HL-60 (cell line): ENCODE measurements at regions not wholly inside any gene's neighbourhood (a gene's known extent, or its start where the extent isn't known, plus 50 kb on each side); places are given as distances from the start of the nearest gene placed in this dataset.

Experiments
- DNase-seq, 2 experiments: peaks; one replicate each; pipeline ENCODE4 v3.0.0-alpha.2; 2010 to 2020; ENCODE audit warnings: low read depth in 1 of 2, low spot score in 1 of 2
- H3K27ac ChIP-seq: fragments of 250-450 bp; sonication (Bioruptor Pico); replicated peaks from 2 replicates; pipeline ENCODE4 v1.5.1; 2020; ENCODE audit warnings: mild to moderate bottlenecking, moderate library complexity
- H3K27me3 ChIP-seq: fragments of 250-450 bp; sonication (Bioruptor Pico); 2 replicates; pipeline ENCODE4 v1.5.1; 2021; ENCODE audit warnings: mild to moderate bottlenecking, moderate library complexity; ENCODE audit not compliant: insufficient read depth, poor library complexity, severe bottlenecking
- H3K4me3 ChIP-seq: replicated peaks from 2 replicates; pipeline ENCODE4 v1.5.1; 2011; ENCODE audit warnings: mild to moderate bottlenecking, control low read depth, low read length; ENCODE audit not compliant: insufficient read depth
- CTCF ChIP-seq: IDR thresholded peaks from one replicate; pipeline ENCODE4 v1.5.1; 2011; ENCODE audit warnings: low read length, control low read depth, inconsistent platforms; ENCODE audit not compliant: insufficient read depth
- GABPA ChIP-seq: IDR thresholded peaks from 2 replicates; pipeline ENCODE4 v1.6.1; 2012; ENCODE audit warnings: low read depth
- POLR2AphosphoS5 ChIP-seq: IDR thresholded peaks from 2 replicates; pipeline ENCODE4 v1.6.1; 2012; ENCODE audit warnings: low read depth
- REST ChIP-seq: IDR thresholded peaks from 2 replicates; pipeline ENCODE4 v1.6.1; 2012; ENCODE audit warnings: low read depth; ENCODE audit not compliant: insufficient replicate concordance
- SPI1 ChIP-seq: IDR thresholded peaks from 2 replicates; pipeline ENCODE4 v1.6.1; 2012; ENCODE audit warnings: low read depth, mild to moderate bottlenecking, borderline replicate concordance

- TF ChIP-seq REST (no peak), POLR2AphosphoS5 (no peak), GABPA (no peak), CTCF (no peak), SPI1 (no peak)
- Histone ChIP-seq H3K4me3 (no peak overlapping the region), H3K27ac (no peak overlapping the region), H3K27me3 (no peaks in the 10 kb centered on the region)
- no peak for DNase-seq
Observed at GRCh38 chr3:178059119-178059518, 477.1 kb upstream of the KCNMB2 start.

- no peak for DNase-seq
- Histone ChIP-seq H3K27me3 (no peaks in the 10 kb centered on the region), H3K27ac (no peak overlapping the region), H3K4me3 (no peak overlapping the region)
- TF ChIP-seq CTCF (no peak), SPI1 (no peak), REST (no peak), GABPA (no peak), POLR2AphosphoS5 (no peak)
Observed at GRCh38 chr3:178059836-178060235, 476.4 kb upstream of the KCNMB2 start.

GRCh38 chr3:178060407-178060806 lies 475.8 kb upstream of the KCNMB2 start:
- H3K27me3 ChIP-seq = no peaks in the 10 kb centered on the region
- DNase-seq = no peak
- H3K4me3 ChIP-seq = no peak overlapping the region
- TF ChIP-seq GABPA (no peak), SPI1 (no peak), CTCF (no peak), REST (no peak), POLR2AphosphoS5 (no peak)
- H3K27ac ChIP-seq = no peak overlapping the region
